SJSA1 (cell line): ENCODE measurements at regions not wholly inside any gene's neighbourhood (a gene's known extent, or its start where the extent isn't known, plus 50 kb on each side); places are given as distances from the start of the nearest gene placed in this dataset.

Source experiments
- DNase-seq, 2 experiments: peaks; one replicate each; pipeline ENCODE4 v3.0.0-alpha.2; 2015 to 2020; ENCODE audit warnings: low spot score in 2 of 2, low read depth in 1 of 2
- H3K27ac ChIP-seq: fragments of 250-450 bp; sonication (Bioruptor Pico); 2 replicates; pipeline ENCODE4 v1.5.1; 2020; ENCODE audit warnings: mild to moderate bottlenecking, moderate library complexity
- H3K27me3 ChIP-seq: fragments of 250-450 bp; sonication (Bioruptor Pico); replicated peaks from 2 replicates; pipeline ENCODE4 v1.5.1; 2020; ENCODE audit warnings: mild to moderate bottlenecking, moderate library complexity
- H3K36me3 ChIP-seq: fragments of 250-450 bp; sonication (Bioruptor Pico); 2 replicates; pipeline ENCODE4 v1.5.1; 2020; ENCODE audit warnings: mild to moderate bottlenecking
- H3K4me1 ChIP-seq: fragments of 250-450 bp; sonication (Bioruptor Pico); replicated peaks from 2 replicates; pipeline ENCODE4 v1.6.1; 2021; ENCODE audit warnings: mild to moderate bottlenecking
- H3K4me3 ChIP-seq: fragments of 250-450 bp; sonication (Bioruptor Pico); 2 replicates; pipeline ENCODE4 v1.5.1; 2020; ENCODE audit warnings: mild to moderate bottlenecking
- H3K9me3 ChIP-seq: fragments of 250-450 bp; sonication (Bioruptor Pico); replicated peaks from 2 replicates; pipeline ENCODE4 v1.5.1; 2020; ENCODE audit warnings: mild to moderate bottlenecking

- no peaks in the 10 kb centered on the region for H3K36me3 ChIP-seq
- H3K27ac ChIP-seq, result no peak overlapping the region
- DNase-seq, result no peak
- no peaks in the 10 kb centered on the region for H3K27me3 ChIP-seq
- no peaks in the 10 kb centered on the region for H3K4me1 ChIP-seq
- H3K9me3 ChIP-seq, result no peaks in the 10 kb centered on the region
- H3K4me3 ChIP-seq, result no peak overlapping the region
These were observed 573.8 kb upstream of the LMCD1 start for GRCh38 chr3:7927864-7928263.

DNA sequence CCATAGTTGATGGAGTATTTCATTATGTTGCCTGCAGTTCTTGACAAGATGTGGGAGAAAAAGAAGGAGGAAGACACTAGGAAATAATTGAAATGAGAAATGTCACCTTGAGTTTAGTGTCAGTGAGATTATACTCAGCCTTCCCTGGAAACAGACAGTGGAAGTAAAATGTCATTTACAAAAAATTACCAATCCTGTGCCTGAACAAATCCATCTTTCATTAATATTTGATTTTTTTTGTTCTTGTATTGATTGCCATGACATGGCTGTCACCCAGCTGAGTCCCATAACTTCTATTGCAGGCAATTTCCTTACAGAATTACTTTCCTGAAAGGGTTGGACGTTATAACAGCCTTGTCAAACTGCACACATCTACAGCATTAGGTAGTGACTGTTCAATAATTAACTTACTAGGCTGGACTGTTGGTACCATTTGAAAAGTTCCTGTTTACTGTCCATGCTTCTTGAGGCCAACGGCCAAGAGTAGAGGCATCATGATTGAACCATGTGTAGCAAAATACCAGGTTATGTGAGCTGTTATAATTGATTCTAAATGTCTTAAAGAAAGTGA, 572.2 kb upstream of the LMCD1 start:
- no peak overlapping the region for H3K27ac ChIP-seq
- DNase-seq, result no peak
- no peaks in the 10 kb centered on the region for H3K27me3 ChIP-seq
- H3K4me1 ChIP-seq, result no peaks in the 10 kb centered on the region
- no peaks in the 10 kb centered on the region for H3K36me3 ChIP-seq
- H3K4me3 ChIP-seq, result no peak overlapping the region
- H3K9me3 ChIP-seq, result no peaks in the 10 kb centered on the region

DNA sequence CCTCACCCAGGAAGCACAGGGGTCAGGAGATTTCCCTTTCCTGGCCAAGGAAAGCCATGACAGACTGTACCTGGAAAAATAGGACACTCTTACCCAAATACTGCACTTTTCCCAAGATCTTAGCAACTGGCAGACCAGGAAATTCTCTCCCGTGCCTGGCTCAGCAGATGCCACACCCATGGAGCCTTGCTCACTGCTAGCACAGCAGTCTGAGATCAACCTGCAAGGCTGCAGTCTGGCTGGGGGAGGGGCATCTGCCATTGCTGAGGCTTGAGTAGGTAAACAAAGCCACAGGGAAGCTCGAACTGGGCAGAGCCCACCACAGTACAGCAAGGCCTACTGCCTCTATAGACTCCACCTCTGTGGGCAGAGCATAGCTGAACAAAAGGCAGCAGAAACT, 567.3 kb upstream of the LMCD1 start:
- Histone ChIP-seq H3K36me3 (no peaks in the 10 kb centered on the region), H3K4me3 (no peak overlapping the region), H3K27ac (no peak overlapping the region), H3K27me3 (no peaks in the 10 kb centered on the region), H3K9me3 (no peaks in the 10 kb centered on the region), H3K4me1 (no peaks in the 10 kb centered on the region)
- DNase-seq, result no peak

DNA sequence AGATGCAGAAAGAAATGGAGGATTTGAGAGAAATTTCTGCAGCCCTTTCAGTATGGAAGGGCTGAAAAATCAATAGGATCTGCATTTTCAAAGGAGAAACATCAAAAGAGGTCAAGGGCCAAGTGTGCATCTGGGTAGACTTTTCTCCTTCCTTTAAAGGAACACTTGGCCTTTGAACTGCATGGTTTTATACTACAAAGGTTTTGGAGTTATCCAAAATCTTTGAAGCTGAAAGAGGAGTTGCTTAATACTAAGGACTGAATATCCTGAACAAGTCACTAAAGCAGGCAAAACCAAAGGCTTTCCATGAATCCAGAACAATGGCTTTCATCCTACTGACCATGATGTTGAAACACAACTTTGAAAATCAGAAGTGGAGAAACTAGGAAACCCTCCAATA, 553.7 kb upstream of the LMCD1 start:
- Histone ChIP-seq H3K27me3 (no peaks in the 10 kb centered on the region), H3K36me3 (no peaks in the 10 kb centered on the region), H3K4me1 (no peaks in the 10 kb centered on the region), H3K27ac (no peak overlapping the region), H3K4me3 (no peak overlapping the region), H3K9me3 (no peaks in the 10 kb centered on the region)
- DNase-seq, result no peak

- Histone ChIP-seq H3K27ac (no peak overlapping the region), H3K36me3 (no peaks in the 10 kb centered on the region), H3K27me3 (no peaks in the 10 kb centered on the region), H3K4me1 (no peaks in the 10 kb centered on the region), H3K9me3 (no peaks in the 10 kb centered on the region), H3K4me3 (no peak overlapping the region)
- no peak for DNase-seq
These were observed 550.7 kb upstream of the LMCD1 start for GRCh38 chr3:7950890-7951289.

DNA sequence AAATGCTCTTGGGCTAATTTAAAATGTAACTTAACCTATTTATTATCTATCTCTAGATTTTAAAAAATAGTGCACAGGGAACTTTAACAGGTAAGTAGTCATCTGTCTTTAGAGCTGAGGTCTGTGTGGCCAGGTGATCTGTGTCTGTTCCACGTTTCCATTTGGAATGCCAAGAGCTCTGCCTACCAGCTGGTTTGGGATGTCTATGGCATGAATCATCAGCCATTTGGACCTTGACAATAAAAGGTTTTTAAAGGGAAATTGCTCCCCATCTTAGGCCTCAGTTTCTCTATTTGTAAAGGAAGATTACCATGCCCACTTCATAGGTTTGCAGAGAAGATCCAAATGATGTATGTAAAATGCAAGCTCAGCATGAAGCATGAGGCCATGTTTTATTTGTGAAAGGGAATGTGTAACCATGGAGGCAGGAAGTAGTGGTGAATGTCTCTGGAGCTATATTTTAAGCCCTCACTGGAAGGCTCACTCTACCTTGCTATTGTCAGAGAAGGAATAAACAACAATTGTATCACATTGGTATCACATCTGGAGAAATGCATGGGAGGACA, 548.1 kb upstream of the LMCD1 start:
- Histone ChIP-seq H3K4me1 (no peaks in the 10 kb centered on the region), H3K27me3 (no peaks in the 10 kb centered on the region), H3K27ac (no peak overlapping the region), H3K4me3 (no peak overlapping the region), H3K9me3 (no peaks in the 10 kb centered on the region), H3K36me3 (no peaks in the 10 kb centered on the region)
- DNase-seq, result no peak

DNA sequence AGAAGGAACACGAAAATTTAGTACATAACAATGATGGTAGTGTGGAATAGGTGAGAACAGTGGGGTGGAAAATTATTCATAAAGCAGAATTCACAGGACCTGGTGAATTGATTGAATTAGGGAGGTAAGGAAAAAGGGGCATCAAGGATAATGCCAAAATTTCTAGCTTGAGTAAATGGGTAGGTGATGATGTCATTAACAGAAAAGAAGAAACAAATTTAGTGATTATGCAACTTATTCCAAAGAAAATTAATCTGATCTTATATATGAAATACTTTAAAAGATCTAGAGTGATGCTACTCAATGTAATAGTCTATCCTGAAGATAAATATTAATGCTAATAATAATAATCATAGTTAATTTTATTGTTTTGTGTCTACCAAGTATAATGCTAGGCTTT, 544.6 kb upstream of the LMCD1 start:
- no peaks in the 10 kb centered on the region for H3K9me3 ChIP-seq
- no peaks in the 10 kb centered on the region for H3K4me1 ChIP-seq
- no peak for DNase-seq
- no peak overlapping the region for H3K4me3 ChIP-seq
- no peaks in the 10 kb centered on the region for H3K36me3 ChIP-seq
- no peaks in the 10 kb centered on the region for H3K27me3 ChIP-seq
- no peak overlapping the region for H3K27ac ChIP-seq

- Histone ChIP-seq H3K27ac (no peak overlapping the region), H3K4me1 (no peaks in the 10 kb centered on the region), H3K4me3 (no peak overlapping the region), H3K9me3 (no peaks in the 10 kb centered on the region), H3K27me3 (no peaks in the 10 kb centered on the region), H3K36me3 (no peaks in the 10 kb centered on the region)
- no peak for DNase-seq
These were observed 542.5 kb upstream of the LMCD1 start for GRCh38 chr3:7959094-7959493.

GRCh38 chr3:7960601-7961000, 541.0 kb upstream of the LMCD1 start:
- Histone ChIP-seq H3K36me3 (no peaks in the 10 kb centered on the region), H3K4me1 (no peaks in the 10 kb centered on the region), H3K4me3 (no peak overlapping the region), H3K27me3 (no peaks in the 10 kb centered on the region), H3K9me3 (no peaks in the 10 kb centered on the region), H3K27ac (no peak overlapping the region)
- no peak for DNase-seq

DNA sequence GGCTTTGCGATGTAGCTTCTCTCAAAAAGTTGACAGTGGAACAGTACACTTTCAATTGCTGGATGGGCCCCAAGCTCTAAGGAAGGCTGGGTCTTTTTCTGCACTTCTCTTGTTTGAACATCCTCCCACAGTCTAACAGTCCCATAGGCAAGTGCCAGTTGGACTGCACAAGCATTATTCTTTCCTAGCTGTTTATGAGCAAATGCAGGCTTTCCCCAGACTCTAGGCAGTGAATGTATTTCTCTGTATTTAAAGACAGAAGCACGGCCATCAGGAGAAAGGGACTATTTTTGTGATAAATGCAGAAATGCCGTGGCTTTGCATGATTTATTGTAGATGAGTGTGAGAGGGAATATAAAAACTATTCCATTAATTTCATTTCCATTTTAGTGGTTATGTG, 539.3 kb upstream of the LMCD1 start:
- Histone ChIP-seq H3K36me3 (no peaks in the 10 kb centered on the region), H3K27me3 (no peaks in the 10 kb centered on the region), H3K9me3 (no peaks in the 10 kb centered on the region), H3K27ac (no peak overlapping the region), H3K4me1 (no peaks in the 10 kb centered on the region), H3K4me3 (no peak overlapping the region)
- DNase-seq, result no peak

DNA sequence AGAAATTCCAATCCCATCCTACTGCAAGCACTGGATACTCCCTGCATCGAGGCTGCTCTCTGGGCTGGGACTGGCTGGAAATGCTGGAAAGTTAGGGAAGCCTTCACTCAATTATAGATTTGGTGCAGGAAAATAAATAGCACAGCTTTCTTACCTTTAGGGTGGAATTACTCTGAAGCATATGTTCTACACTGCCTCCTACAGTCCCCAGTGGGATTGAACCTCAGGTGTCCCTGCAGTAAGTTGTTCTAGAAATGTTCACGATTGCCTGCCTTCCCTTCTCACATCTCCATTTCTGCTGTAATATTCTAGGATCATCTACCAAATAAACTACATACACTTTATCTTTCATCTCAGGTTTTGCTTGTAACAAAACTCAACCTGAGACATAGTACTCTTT, 536.7 kb upstream of the LMCD1 start:
- H3K36me3 ChIP-seq, result no peaks in the 10 kb centered on the region
- no peak overlapping the region for H3K4me3 ChIP-seq
- DNase-seq, result no peak
- no peaks in the 10 kb centered on the region for H3K27me3 ChIP-seq
- no peaks in the 10 kb centered on the region for H3K9me3 ChIP-seq
- H3K27ac ChIP-seq, result no peak overlapping the region
- no peaks in the 10 kb centered on the region for H3K4me1 ChIP-seq

GRCh38 chr3:7973006-7973405, 528.6 kb upstream of the LMCD1 start:
- Histone ChIP-seq H3K4me1 (peaks cover 7% of the 10 kb centered on the region; the same call in 1 of the 2 replicates), H3K4me3 (no peak overlapping the region), H3K36me3 (no peaks in the 10 kb centered on the region), H3K9me3 (no peaks in the 10 kb centered on the region), H3K27ac (no peak overlapping the region), H3K27me3 (no peaks in the 10 kb centered on the region)
- DNase-seq, result no peak

DNA sequence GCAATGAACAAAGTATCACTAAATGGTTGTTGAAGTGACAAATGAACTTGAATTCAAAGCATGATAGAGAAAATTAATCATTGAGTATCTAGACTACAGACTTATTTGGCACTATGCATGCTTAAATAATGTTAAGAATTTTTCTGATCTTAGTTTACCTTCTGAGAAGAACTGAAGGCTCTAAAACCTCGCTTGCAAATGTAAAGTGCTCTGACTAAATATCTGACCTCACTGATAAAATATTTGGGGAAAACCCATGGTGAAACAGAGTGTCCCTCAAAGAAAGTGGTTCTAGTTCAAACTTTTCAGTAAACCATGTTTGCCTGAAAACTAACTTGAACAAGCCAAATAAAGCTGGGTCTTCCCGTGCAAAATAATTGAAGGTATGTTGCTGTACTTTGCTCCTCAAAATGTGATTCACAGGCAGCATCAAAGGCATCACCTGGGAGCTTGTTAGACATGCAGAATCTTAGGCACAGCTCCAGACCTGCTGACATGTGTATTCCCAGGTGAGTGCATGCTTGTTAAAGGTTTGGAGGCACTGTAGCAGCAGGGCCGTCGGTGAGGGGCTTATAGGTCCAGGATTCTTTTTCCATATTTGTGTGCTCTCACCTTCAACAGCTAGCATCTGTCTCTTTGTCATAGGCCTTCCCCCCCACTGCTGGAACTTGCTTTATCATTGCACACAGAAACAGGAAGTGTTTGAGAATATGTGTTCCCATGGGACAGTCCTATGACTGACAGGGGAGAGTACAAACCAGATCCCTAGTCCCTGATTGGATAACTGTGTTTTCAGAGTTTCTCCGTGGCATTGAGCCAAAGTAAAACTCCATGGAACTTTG, 524.2 kb upstream of the LMCD1 start:
- peak in 1 of 2 experiments; percentile 19 for DNase-seq
- no peaks in the 10 kb centered on the region for H3K9me3 ChIP-seq
- peak overlapping the region; percentile 73 for H3K27ac ChIP-seq
- no peaks in the 10 kb centered on the region for H3K27me3 ChIP-seq
- no peak overlapping the region for H3K4me3 ChIP-seq
- H3K4me1 ChIP-seq, result peaks cover 9% of the 10 kb centered on the region; the same call in 1 of the 2 replicates
- no peaks in the 10 kb centered on the region for H3K36me3 ChIP-seq

- Histone ChIP-seq H3K4me3 (no peak overlapping the region), H3K9me3 (no peaks in the 10 kb centered on the region), H3K27me3 (no peaks in the 10 kb centered on the region), H3K36me3 (no peaks in the 10 kb centered on the region), H3K4me1 (peaks cover 9% of the 10 kb centered on the region; the same call in 1 of the 2 replicates), H3K27ac (peak overlapping the region; percentile 73)
- DNase-seq, result no peak
These were observed 523.6 kb upstream of the LMCD1 start for GRCh38 chr3:7978087-7978422.
